Stimulated activated CD4-positive, alpha-beta T cell treated with anti-CD3 and anti-CD28 coated beads, TNF-alpha, amount 100 ng/mL, for 4 hours (primary cell): ENCODE measurements at regions not wholly inside any gene's neighbourhood (a gene's known extent, or its start where the extent isn't known, plus 50 kb on each side); places are given as distances from the start of the nearest gene placed in this dataset.

Source experiments
- DNase-seq, 3 experiments: peaks; one replicate each; pipeline ENCODE4 v3.0.0-alpha.2; 2020; ENCODE audit warnings: low read depth in 3 of 3

DNA sequence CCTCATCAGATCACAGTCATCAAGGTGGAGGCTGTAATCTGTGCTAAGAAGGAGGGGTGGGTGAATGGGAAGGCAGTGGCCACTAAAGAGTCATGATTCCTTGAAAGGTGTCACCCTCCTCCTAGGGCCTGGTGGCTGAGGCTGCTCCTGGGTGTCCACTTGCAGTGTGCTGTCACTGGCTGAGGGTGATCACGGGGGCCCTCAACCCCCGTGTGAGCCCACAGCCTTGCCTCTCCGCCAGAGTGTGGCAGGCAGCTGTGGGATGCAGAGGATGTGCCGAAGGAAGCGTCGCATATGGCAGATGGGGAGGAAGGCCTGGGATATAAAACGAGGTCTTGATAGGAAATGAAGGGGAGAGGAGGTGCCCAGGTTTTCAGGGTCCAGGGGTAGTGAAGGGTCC lies 476.5 kb downstream of the PTPRU start:
- DNase-seq: no peak

- DNase-seq: no peak
Measured at GRCh38 chr1:29712284-29712651, 475.9 kb downstream of the PTPRU start.

DNA sequence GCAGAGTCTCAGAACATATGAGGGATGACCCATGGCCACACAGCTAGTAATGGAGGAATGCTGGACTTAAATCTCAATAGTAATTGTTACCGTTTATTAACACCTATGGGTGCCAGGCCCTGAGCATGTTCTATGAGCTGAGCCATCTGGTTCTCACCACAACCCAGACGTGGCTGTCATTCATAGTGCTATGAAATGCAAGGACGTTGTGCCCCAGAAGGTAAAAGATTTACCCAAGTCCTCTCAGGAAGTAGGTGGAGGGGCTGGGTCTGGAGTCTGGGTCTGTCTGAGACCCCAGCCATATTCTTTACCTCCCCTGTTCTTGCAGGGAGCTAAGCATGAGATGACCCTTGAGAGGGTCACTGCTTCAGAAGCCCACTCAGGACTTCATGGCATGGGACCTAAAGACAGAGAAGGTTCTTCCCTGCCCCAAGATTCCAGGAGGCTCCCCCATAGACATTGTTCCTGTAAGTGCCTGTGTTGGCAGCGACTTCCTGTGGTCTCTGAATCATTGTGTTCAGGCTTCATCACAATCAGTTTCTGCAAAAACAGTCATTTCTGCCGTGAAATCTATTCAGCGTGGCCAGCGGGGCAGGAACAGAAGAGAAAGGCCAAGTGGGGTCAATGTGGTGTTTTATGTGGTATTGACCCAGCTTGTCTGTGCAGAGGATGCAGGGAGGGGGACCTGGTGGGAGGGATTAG lies 475.4 kb downstream of the PTPRU start:
- DNase-seq: no peak

- no peak for DNase-seq
Measured at GRCh38 chr1:29709704-29710280, 473.5 kb downstream of the PTPRU start.

GRCh38 chr1:29708796-29709703 lies 472.7 kb downstream of the PTPRU start:
- no peak for DNase-seq

DNA sequence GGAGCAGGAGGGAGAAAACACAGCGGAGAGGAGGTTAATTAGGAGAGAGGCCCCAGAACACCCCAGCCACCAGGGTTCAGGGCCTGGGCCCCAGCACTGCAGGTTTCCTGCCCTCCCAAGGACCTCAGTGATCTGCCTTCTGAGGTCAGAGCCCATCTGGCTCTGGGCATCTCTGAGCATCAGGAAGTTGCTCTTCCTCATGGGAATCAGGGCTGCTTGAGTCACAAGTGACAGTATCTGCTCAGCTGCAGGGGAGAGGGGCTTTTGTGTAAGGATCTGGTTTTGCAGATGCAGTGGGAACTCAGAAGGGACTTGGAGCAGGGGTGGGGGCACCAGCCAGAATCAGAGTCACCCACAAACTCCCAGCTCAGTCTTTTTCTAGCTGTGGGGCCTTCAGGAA lies 472.1 kb downstream of the PTPRU start:
- no peak for DNase-seq

DNA sequence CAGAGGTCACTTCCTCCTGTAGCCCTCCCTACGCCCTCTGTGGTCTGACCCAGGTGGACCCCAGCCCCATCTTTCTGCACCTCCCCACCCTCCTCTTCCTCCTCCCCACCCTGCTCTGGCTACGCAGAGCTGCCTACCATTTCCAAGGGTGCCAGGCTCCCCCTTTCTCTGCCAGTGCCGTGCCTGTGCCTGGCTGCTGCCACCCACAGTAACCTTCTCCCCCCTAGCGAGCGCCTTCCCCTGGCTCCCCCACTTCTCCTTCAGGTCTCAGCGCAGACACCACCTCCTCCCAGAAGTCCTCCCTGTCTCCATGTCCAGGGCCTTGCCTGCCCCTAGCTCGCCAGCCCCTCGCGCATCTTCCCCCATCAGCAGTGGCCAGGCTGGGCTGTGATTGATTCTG lies 471.5 kb downstream of the PTPRU start:
- DNase-seq: no peak

DNA sequence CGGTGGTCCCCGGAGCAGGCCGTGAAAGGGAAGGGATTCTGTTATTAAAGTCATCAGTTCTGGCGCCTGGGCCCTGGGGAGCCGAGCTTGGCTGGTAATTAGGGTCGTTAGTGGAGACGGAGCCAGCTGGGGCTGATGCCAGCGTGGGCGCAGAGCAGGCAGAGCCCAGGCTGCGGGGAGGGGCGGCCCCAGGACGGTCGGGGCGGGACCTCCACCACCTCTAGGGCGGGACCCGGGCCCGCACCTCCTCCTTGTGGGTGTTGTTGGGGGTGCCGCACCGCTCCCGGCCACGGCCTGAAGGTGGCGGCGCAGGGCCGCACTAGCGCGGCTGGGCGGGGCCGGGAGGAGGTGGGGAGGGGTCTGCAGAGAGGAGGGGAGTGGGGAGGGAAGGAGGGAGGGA lies 470.6 kb downstream of the PTPRU start:
- DNase-seq: no peak

DNA sequence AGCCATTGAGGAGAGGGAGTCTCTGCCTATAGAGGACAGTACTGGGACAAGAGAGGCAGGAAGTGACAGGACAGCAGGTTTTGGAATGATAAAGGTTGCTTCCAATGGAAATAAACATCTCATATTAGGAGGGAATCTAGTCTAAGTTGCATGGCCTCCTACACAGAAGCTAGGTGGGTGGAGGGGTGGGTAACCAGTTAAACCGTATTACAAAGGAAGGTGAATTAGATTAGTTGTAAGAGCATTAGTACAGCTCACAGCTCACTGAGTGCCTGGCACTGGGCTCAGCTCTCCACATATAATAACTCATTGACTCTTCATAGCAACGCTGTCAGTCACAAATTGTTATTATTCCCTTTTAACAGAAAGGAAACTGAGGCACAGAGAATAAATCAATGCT lies 468.1 kb downstream of the PTPRU start:
- no peak for DNase-seq

- DNase-seq: no peak
Measured at GRCh38 chr1:29703596-29704370, 467.5 kb downstream of the PTPRU start.

GRCh38 chr1:29700491-29700890 lies 464.2 kb downstream of the PTPRU start:
- no peak for DNase-seq

DNA sequence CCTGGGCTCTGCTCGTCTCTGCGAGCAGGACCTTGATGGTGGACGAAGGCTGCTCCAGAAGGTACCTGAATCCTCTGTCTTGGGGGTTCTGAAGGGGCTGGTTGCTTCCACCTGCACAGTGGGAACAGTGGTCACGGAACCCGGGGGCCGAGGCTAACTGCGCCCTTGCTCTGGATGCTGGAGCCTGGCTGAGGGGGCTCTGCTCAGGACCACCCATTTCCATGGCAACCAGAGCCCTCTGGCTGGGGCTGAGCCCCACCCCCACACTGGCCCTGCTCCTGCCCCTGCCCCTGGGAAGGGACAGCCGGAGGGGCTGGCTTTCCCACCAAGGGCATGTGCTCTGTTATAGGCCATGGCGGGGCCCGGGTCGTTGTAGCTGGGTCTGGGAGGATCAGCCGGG lies 462.3 kb downstream of the PTPRU start:
- DNase-seq: no peak

- DNase-seq: no peak
Measured at GRCh38 chr1:29698033-29698432, 461.7 kb downstream of the PTPRU start.

DNA sequence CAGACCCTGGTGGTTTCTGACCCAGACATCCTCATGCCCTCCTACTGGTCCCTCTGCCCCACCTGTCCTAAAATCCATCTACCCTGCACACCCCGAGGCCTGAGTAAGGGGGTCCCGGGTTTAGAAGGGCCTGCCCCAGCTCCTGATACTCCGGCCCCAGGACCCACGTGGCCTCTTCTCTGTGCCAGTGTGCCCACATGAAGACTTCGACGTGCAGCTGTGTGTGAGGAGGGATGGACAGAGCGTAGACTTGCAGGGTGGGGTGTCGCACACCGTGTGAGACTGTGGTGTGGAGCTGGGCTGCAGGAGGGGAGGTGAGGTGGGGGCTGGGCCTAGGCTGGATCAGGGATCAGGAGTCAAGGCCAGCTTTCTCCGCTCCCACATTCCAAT lies 461.1 kb downstream of the PTPRU start:
- no peak for DNase-seq

DNA sequence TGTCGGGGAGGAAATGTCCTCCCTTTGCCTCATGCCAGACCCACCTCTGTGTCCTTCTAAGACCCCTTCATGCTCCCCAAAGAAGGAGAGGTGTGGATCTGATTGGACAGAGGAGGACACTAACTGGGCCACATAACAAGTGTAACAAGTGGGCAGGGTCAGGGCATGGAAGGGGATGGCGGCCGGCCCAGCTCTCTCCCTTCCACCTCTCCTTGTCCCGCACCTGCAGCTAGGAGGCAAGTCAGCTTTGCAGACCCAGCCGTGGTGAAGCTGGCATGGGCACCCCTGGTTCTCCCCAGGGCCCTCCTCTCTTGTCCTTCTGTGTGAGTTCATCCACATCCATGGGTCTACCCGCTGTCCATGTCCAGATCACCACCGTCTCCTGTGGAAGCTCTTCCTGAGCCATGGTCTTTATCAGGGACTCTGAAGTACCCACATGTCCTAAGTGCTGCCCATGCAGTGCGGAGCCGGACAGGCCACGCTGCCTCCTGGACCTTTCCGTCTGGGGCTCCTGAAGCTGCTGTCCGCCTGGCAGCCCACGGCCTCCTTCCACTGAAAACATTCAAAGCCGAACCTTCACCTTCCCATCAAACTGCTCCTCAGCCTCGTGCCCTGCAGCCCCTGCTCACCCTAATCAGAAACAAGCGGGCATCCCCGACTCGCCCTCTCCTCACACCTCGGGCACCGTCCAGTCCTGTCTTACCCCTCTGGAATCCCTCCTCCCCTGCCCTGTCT lies 460.5 kb downstream of the PTPRU start:
- DNase-seq: no peak

DNA sequence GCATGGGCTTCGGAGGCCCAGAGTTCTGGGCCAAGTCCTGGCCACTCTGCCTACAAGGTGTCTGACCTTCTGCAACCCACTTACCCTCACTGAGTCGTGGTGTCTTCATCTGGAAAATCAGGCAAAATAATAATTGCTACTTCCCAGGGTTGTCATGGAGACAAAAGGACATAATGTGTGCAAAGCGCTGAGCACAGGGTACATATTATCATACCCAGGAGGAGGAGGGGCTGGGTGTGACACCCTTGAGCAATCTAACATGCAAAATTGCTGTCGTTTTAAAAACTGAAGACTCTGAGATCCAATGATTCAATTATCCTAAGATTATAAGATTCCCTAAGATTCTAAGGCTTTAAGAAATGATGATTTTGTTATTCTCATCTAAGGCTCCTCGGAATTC lies 459.5 kb downstream of the PTPRU start:
- DNase-seq: no peak

- no peak for DNase-seq
Measured at GRCh38 chr1:29695036-29695435, 458.7 kb downstream of the PTPRU start.

DNA sequence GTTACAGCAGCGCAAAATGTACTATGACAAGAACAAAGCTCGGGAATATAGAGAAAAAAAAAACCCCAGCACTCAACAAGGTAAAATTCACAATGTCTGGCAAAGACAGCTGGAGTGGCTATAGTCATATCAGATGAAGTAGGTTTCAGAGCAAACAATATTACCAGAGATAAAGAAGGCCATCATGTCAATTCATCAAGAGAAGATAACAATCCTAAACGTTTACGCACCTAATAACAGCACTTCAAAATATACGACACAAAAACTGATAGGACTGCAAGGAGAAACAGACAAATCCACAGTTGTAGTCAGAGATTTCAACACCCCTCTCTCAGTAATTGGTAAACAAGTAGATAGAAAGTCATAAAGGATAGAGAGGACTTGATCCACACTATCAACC lies 455.2 kb downstream of the PTPRU start:
- DNase-seq: no peak

GRCh38 chr1:29690156-29690555 lies 453.8 kb downstream of the PTPRU start:
- no peak for DNase-seq

- DNase-seq: no peak
Measured at GRCh38 chr1:29689372-29690030, 453.2 kb downstream of the PTPRU start.
